CD8-positive, alpha-beta memory T cell (primary cell): ENCODE measurements at regions not wholly inside any gene's neighbourhood (a gene's known extent, or its start where the extent isn't known, plus 50 kb on each side); places are given as distances from the start of the nearest gene placed in this dataset.
"Not testable (repeated sequence)": the region's sequence is repeated elsewhere in the genome, so short reads cannot be mapped to it uniquely, and the experiment has no call there.

Source experiments
- CTCF ChIA-PET: fragments of 350-600 bp; sonication (Branson Sonifier 250); formaldehyde crosslinking; loops from one replicate; lab custom pipeline; 2021; ENCODE audit warnings: antibody characterized with exemption; lab: Charles Lee
- POLR2A ChIA-PET: fragments of 350-600 bp; sonication (Branson Sonifier 250); formaldehyde crosslinking; loops from one replicate; lab custom pipeline; 2021; ENCODE audit warnings: antibody characterized with exemption; lab: Charles Lee
- DNase-seq, 5 donors: peaks; one replicate each; pipeline versions ENCODE4 v3.0.0 to v3.0.0-alpha.2; 2020 to 2022; ENCODE audit warnings: mixed read lengths in 1 of 5
- H3K27ac ChIP-seq: one replicate; pipeline ENCODE4 v1.7.0; 2013; ENCODE audit warnings: low read depth, mild to moderate bottlenecking, low read length, moderate library complexity
- H3K27me3 ChIP-seq: 2 replicates; pipeline ENCODE4 v1.7.0; 2013; ENCODE audit warnings: low read length, mild to moderate bottlenecking; ENCODE audit not compliant: insufficient read depth, poor library complexity, severe bottlenecking
- H3K36me3 ChIP-seq: 2 replicates; pipeline ENCODE4 v1.7.0; 2013; ENCODE audit warnings: mild to moderate bottlenecking, low read length, moderate library complexity; ENCODE audit not compliant: insufficient read depth
- H3K4me1 ChIP-seq: 2 replicates; pipeline ENCODE4 v1.7.0; 2013; ENCODE audit warnings: mild to moderate bottlenecking, low read length, moderate library complexity; ENCODE audit not compliant: insufficient read depth
- H3K4me3 ChIP-seq: 2 replicates; pipeline ENCODE4 v1.7.0; 2013; ENCODE audit warnings: mild to moderate bottlenecking, low read length
- H3K9me3 ChIP-seq: 2 replicates; pipeline ENCODE4 v1.7.0; 2013; ENCODE audit warnings: mild to moderate bottlenecking, low read length
- H3K27ac Mint-ChIP-seq, 8 donors: one replicate each; pipeline ENCODE4 v1.8.0; 2020 to 2021; ENCODE audit warnings: mixed read lengths in 8 of 8, mild to moderate bottlenecking in 6 of 8, inconsistent platforms in 3 of 8, moderate library complexity in 3 of 8
- H3K27me3 Mint-ChIP-seq, 2 donors: one replicate each; pipeline ENCODE4 v1.8.0; 2020 to 2021; ENCODE audit warnings: mixed read lengths in 2 of 2, mild to moderate bottlenecking in 1 of 2, moderate library complexity in 1 of 2
- H3K36me3 Mint-ChIP-seq, 3 donors: one replicate each; pipeline ENCODE4 v1.8.0; 2020 to 2021; ENCODE audit warnings: mixed read lengths in 3 of 3, inconsistent platforms in 1 of 3, mild to moderate bottlenecking in 1 of 3
- H3K4me1 Mint-ChIP-seq, 3 donors: one replicate each; pipeline ENCODE4 v1.8.0; 2020 to 2021; ENCODE audit warnings: mixed read lengths in 3 of 3, inconsistent platforms in 1 of 3, mild to moderate bottlenecking in 1 of 3
- H3K4me3 Mint-ChIP-seq, 7 donors: one replicate each; pipeline ENCODE4 v1.8.0; 2020 to 2021; ENCODE audit warnings: mixed read lengths in 7 of 7, mild to moderate bottlenecking in 6 of 7, moderate library complexity in 4 of 7, inconsistent platforms in 2 of 7
- H3K9me3 Mint-ChIP-seq, 5 donors: one replicate each; pipeline ENCODE4 v1.8.0; 2020 to 2022; ENCODE audit warnings: mixed read lengths in 5 of 5, mild to moderate bottlenecking in 3 of 5, moderate library complexity in 2 of 5, inconsistent platforms in 1 of 5

DNA sequence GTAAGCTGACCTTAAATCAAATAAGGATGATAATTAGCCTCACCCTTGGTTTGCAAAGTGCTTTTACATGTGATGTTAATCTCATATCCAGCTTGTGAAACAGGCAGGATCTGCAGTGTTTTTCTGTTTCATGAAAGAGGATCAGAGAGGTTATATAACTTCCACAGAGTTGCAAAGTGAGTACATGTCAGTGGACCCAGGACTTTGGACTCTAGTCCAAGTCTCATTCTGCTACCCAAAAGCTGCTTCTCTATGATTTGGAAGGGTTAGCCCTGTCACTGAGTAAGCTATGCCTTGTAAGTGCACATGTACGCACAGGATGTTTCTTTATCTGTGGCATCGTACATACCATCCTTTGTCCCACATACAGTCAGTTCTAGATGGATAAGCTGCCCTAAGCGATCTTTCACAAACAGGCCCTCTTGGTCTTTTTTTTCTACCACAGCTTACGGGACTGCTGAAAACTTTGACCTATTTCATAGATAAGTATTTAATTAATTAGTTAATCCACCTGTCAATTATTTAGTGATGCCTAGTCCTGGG lies 322.9 kb downstream of the TMEM38B start:
- no peak overlapping the region for H3K4me3 Mint-ChIP-seq

DNA sequence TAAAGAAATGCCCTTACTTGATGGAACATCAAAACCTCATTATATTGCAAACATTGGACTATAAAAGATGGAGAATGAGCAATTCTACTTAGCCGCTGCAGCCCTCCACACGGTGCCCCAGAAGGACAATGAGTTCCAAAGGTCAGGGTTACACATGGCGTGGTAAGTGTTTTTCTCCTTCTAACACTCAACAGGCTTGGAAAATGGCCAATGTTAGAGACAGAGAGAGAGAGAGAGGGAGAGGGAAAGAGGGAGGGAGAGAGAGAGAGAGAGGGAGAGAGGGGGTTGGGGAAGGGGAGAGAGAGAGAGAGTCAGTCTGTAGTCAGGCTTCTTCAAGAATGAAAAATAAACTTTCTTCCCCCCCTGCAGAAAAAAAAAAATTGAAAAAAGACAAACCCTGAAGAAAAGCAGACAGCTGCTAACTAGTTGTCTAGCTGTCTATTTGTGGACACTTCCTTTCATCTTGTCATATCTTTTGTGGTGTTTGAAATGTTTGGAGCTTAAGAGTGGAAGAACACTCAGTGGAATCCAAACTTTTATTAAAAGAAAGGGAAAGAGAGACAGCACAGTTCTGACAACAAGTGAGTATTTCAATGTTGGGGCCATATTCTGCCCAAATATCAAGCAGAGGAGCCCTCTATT lies 324.8 kb downstream of the TMEM38B start:
- Histone ChIP-seq H3K27ac (no peak overlapping the region), H3K4me1 (no peaks in the 10 kb centered on the region), H3K36me3 (no peaks in the 10 kb centered on the region), H3K9me3 (no peaks in the 10 kb centered on the region), H3K4me3 (no peak overlapping the region), H3K27me3 (no peaks in the 10 kb centered on the region)
- Mint-ChIP-seq H3K27ac (no peak overlapping the region), H3K27me3 (peaks cover 0 to under 1% of the 10 kb centered on the region in 2 donors), H3K9me3 (peaks cover 0 to 8% (median 4%) of the 10 kb centered on the region in 5 donors), H3K4me1 (no peaks in the 10 kb centered on the region), H3K36me3 (no peaks in the 10 kb centered on the region), H3K4me3 (no peak overlapping the region)
- ChIA-PET CTCF (no interaction called here), POLR2A (no interaction called here)
- DNase-seq = no peak

More for the DNA sequence above, 322.9 kb downstream of the TMEM38B start:
- peaks cover 0 to 2% of the 10 kb centered on the region in 2 donors for H3K27me3 Mint-ChIP-seq
- no peaks in the 10 kb centered on the region for H3K4me1 ChIP-seq
- no peak for DNase-seq
- POLR2A ChIA-PET = no interaction called here
- no peaks in the 10 kb centered on the region for H3K36me3 ChIP-seq
- H3K4me1 Mint-ChIP-seq = no peaks in the 10 kb centered on the region
- H3K9me3 Mint-ChIP-seq = peaks cover 0 to 12% (median 6%) of the 10 kb centered on the region in 5 donors
- no peak overlapping the region for H3K27ac Mint-ChIP-seq
- no peak overlapping the region for H3K4me3 ChIP-seq
- H3K36me3 Mint-ChIP-seq = no peaks in the 10 kb centered on the region
- no peaks in the 10 kb centered on the region for H3K9me3 ChIP-seq
- no peaks in the 10 kb centered on the region for H3K27me3 ChIP-seq
- H3K27ac ChIP-seq = no peak overlapping the region
- CTCF ChIA-PET = no interaction called here

DNA sequence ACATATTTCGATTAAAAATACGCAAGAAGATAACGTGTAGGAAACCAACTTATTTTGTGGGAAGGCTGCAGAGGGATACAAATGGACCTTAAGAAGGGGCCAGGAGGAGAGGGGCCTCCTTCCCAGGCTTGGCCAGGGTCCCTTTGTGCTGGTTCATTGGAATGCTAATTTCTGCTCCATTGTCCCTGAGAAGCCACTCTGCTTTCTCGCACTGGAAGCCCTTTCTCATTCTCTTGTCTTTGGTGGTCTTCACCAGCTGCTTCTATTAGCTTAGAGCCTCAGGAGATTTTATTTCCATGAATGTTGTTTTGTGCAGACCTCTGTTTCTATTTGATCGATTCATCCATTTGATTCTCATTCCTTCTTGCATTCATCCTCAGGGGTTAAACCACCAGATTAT lies 325.4 kb downstream of the TMEM38B start:
- ChIA-PET CTCF (no interaction called here), POLR2A (no interaction called here)
- Histone ChIP-seq H3K27ac (no peak overlapping the region), H3K27me3 (no peaks in the 10 kb centered on the region), H3K36me3 (no peaks in the 10 kb centered on the region), H3K4me3 (no peak overlapping the region), H3K4me1 (no peaks in the 10 kb centered on the region), H3K9me3 (no peaks in the 10 kb centered on the region)
- Mint-ChIP-seq H3K4me3 (no peak overlapping the region), H3K9me3 (peaks cover 0 to 8% (median 4%) of the 10 kb centered on the region in 5 donors), H3K27ac (no peak overlapping the region), H3K27me3 (no peaks in the 10 kb centered on the region), H3K36me3 (no peaks in the 10 kb centered on the region), H3K4me1 (no peaks in the 10 kb centered on the region)
- DNase-seq = no peak

DNA sequence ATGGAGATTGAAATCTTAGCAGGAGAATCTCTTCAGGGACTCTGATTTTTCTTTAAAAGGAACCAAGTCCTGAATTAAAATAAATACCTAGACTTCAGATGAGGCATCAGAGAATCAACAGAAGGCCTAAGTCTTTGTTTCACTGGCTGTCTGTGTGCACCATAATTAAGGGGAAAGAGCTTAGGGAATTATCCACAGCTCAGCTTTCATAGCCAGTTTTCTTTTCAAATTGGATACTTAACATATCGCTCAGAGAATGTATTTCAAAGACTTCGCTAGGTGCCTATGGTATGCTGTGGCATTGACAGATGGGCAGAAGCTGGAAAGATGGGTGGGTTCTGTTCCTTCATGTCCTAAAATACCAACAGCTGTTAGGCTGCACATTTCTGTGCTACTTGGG lies 325.8 kb downstream of the TMEM38B start:
- Mint-ChIP-seq H3K4me1 (no peaks in the 10 kb centered on the region), H3K27me3 (no peaks in the 10 kb centered on the region), H3K36me3 (no peaks in the 10 kb centered on the region), H3K9me3 (peaks cover 0 to 8% (median 4%) of the 10 kb centered on the region in 5 donors), H3K4me3 (no peak overlapping the region), H3K27ac (no peak overlapping the region)
- POLR2A ChIA-PET = no interaction called here
- CTCF ChIA-PET = no interaction called here
- Histone ChIP-seq H3K4me1 (no peaks in the 10 kb centered on the region), H3K27ac (no peak overlapping the region), H3K4me3 (no peak overlapping the region), H3K27me3 (no peaks in the 10 kb centered on the region), H3K36me3 (no peaks in the 10 kb centered on the region), H3K9me3 (no peaks in the 10 kb centered on the region)
- DNase-seq = no peak

DNA sequence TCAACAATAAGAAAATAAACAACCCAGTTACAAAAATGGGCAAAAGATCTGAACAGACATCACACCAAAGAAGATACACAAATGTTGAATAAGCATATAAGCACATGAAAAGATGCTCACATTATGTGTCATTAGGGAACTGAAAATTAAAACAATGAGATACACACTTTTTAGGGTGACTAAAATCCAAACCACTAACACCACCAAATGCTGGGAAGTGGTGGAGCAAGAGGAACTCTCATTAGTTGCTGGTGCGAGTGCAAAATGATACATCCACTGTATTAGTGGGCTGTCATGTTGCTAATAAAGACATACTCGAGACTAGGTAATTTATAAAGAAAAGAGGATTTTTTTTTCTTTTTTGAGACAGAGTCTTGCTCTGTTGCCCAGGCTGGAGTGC lies 329.1 kb downstream of the TMEM38B start:
- H3K27me3 Mint-ChIP-seq = no peaks in the 10 kb centered on the region
- ChIA-PET CTCF (no interaction called here), POLR2A (no interaction called here)
- DNase-seq = no peak
- no peaks in the 10 kb centered on the region for H3K27me3 ChIP-seq
- H3K36me3 ChIP-seq = no peaks in the 10 kb centered on the region
- no peaks in the 10 kb centered on the region for H3K9me3 ChIP-seq
- no peak overlapping the region for H3K4me3 ChIP-seq
- H3K27ac ChIP-seq = no peak overlapping the region
- no peaks in the 10 kb centered on the region for H3K4me1 Mint-ChIP-seq
- H3K27ac Mint-ChIP-seq = no peak overlapping the region
- H3K36me3 Mint-ChIP-seq = no peaks in the 10 kb centered on the region
- peaks cover 0 to 4% (median 0%) of the 10 kb centered on the region in 5 donors for H3K9me3 Mint-ChIP-seq
- no peak overlapping the region for H3K4me3 Mint-ChIP-seq
- H3K4me1 ChIP-seq = no peaks in the 10 kb centered on the region

DNA sequence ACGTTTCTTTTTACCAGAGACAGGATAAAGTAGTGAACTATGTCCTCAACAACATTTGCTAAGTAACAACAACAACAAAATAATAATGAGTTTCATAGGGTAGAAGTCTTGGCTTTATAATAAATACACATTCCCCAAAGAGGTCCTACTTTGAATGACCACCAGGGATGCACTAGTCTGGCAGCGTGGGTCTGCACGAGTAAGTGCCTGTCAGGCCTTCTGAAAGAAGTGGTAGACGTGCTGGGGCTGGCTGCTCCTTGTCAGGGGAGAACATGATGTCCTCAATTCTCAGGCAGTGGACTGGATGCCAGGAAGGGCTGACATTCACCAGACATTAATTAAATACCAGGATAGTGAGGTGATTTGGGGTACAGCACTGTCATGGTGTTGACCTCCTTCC lies 331.1 kb downstream of the TMEM38B start:
- Histone ChIP-seq H3K36me3 (no peaks in the 10 kb centered on the region), H3K27ac (no peak overlapping the region), H3K4me1 (no peaks in the 10 kb centered on the region), H3K4me3 (no peak overlapping the region), H3K9me3 (no peaks in the 10 kb centered on the region), H3K27me3 (no peaks in the 10 kb centered on the region)
- Mint-ChIP-seq H3K27me3 (no peaks in the 10 kb centered on the region), H3K9me3 (peaks cover 2 to 11% (median 5%) of the 10 kb centered on the region in 5 donors), H3K36me3 (no peaks in the 10 kb centered on the region), H3K27ac (no peak overlapping the region), H3K4me1 (no peaks in the 10 kb centered on the region), H3K4me3 (no peak overlapping the region)
- CTCF ChIA-PET = no interaction called here
- POLR2A ChIA-PET = no interaction called here
- no peak for DNase-seq

DNA sequence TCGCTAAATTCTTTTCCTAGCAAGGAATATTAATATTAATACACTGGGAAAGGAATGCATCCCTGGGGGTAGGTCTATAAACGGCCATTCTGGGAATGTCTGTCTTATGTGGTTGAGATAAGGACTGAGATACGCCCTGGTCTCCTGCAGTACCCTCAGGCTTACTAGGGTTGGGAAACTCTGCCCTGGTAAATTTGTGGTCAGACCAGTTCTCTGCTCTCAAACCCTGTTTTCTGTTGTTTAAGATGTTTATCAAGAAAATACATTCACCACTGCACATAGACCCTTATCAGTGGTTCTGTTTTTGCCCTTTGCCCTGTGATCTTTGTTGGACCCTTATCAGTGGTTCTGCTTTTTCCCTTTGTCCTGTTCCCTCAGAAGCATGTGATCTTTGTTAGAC lies 335.8 kb downstream of the TMEM38B start:
- H3K27ac ChIP-seq, H3K4me1 ChIP-seq, H3K27me3 Mint-ChIP-seq, DNase-seq, H3K27me3 ChIP-seq, H3K36me3 ChIP-seq, H3K4me1 Mint-ChIP-seq, H3K36me3 Mint-ChIP-seq, POLR2A ChIA-PET, H3K27ac Mint-ChIP-seq, H3K4me3 ChIP-seq, CTCF ChIA-PET, H3K9me3 ChIP-seq, H3K4me3 Mint-ChIP-seq: not testable (repeated sequence)
- peaks cover 6 to 24% (median 12%) of the 10 kb centered on the region in 5 donors for H3K9me3 Mint-ChIP-seq

DNA sequence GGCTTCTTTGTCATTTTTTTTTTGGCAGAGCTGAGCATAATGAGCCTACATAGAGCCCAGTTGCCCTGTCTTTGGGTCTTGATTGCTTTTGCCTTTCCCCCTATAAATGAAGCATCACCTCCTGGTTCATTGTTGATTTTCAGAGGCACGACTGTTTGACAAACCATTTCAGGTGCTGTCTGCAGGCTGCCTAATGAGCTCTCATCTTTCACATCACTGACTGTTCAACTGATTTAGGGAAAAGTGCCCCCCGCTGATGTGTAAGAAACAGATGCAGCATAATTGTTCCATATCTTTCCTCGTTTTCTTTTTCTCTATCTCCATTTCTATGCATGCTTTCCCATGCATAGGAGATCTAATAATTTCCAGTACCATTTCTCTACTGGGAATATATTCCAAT lies 338.6 kb downstream of the TMEM38B start:
- POLR2A ChIA-PET = no interaction called here
- no peaks in the 10 kb centered on the region for H3K27me3 Mint-ChIP-seq

More for the DNA sequence above, 338.6 kb downstream of the TMEM38B start:
- H3K9me3 Mint-ChIP-seq = peaks cover 6 to 29% (median 12%) of the 10 kb centered on the region in 5 donors
- no peak overlapping the region for H3K27ac ChIP-seq
- no peaks in the 10 kb centered on the region for H3K36me3 ChIP-seq
- H3K36me3 Mint-ChIP-seq = no peaks in the 10 kb centered on the region
- H3K4me3 ChIP-seq = no peak overlapping the region
- DNase-seq = no peak
- H3K27ac Mint-ChIP-seq = no peak overlapping the region
- H3K4me1 ChIP-seq = no peaks in the 10 kb centered on the region
- no peaks in the 10 kb centered on the region for H3K9me3 ChIP-seq
- CTCF ChIA-PET = no interaction called here
- H3K27me3 ChIP-seq = no peaks in the 10 kb centered on the region
- H3K4me3 Mint-ChIP-seq = no peak overlapping the region
- no peaks in the 10 kb centered on the region for H3K4me1 Mint-ChIP-seq
